GM18907 (cell line): ENCODE measurements at regions not wholly inside any gene's neighbourhood (a gene's known extent, or its start where the extent isn't known, plus 50 kb on each side); places are given as distances from the start of the nearest gene placed in this dataset.
"Not testable (repeated sequence)": the region's sequence is repeated elsewhere in the genome, so short reads cannot be mapped to it uniquely, and the experiment has no call there.

ENCODE experiments used
- ATAC-seq: cut with Tn5 transposase; IDR thresholded peaks from one replicate; pipeline ENCODE4 v1.9.1; 2021; ENCODE audit warnings: mild to moderate bottlenecking, moderate library complexity; ENCODE audit not compliant: unreplicated experiment

DNA sequence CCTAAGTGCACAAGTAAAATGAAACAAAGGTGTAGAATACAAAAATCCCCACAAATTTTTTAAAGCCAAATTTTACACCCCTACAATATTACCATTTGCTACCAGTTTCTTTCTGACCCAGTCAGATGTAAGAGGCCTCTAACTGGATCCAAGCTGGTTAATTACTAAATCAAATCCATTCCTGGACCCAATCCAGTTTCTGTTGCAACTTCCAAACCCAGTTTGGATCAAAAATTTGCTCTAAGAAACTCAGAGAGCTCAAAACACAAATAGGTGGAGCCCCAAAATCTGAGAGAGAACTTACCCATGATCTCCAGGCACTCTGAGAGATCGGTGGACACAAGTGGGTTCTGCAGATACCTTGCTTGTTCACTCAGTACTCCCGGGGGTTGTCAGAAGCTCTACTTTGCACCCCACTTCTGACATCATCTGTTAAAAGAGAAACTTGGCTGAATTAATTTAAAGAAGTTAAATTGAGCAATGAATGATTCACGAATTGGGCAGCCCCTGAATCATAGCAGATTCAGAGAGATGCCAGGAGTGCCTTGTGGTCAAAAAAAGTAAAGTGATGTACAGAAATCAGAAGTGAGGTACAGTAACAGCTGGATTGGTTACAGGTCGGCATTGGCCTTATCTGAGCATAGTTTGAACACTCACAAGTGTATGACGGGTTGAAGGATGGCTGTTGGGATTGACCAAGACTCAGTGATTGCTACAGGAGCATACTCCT, 448.0 kb downstream of the KCNT2 start:
- ATAC-seq = no peak

DNA sequence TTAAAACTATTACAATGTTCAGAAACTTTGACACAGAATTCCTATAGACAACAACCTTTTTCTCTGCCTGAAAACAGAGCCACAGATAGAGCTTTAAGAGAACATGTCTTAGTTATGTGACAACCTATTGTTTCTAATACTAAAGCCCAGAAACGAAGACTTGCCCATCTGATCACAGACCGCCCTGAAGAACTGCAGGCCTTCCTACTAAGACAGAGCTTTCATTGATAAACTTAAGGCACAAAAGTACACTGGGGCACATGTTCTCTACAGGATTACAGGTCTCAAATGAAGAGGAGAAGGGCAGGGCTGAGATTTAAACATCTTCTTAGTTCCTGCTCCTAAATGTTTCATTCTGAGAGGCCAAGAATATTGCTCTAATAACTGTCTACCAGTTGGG, 452.7 kb downstream of the KCNT2 start:
- no peak for ATAC-seq

DNA sequence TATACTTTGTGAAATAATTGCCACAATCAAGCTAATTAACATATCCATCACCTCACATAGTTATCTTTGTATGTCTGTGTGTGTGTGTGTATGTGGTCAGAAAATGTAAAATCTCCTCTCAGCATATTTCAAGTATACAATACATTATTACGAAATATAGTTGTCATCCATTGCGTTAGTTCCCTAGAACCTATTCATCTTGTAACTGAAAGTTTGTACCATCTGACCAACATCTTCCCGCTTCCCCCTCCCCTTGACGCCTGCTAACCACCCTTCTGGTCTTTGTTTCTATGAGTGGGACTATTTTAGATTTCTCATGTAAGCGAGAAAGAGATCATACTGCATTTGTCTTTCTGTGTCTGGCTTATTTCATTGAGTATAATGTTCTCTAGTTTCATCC, 455.3 kb downstream of the KCNT2 start:
- ATAC-seq = no peak

DNA sequence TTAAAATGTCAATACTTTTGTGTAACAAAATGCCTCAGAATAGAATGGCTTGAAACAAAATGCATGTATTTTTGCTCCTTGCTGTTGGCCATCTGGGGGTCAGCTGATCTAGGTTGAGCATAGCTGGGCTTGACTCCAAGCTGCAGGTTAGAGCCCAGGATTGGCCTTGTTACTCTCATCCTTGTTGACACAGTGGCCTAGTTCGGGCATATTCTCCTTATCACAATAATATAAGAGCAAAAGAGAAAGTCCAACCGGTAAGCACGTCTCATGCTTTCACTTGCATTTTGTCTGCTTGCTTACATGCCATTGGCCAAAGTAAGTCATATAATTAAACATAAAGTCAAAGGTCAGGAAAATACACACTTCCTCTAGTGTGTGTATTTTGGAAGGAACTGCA, 456.2 kb downstream of the KCNT2 start:
- no peak for ATAC-seq

DNA sequence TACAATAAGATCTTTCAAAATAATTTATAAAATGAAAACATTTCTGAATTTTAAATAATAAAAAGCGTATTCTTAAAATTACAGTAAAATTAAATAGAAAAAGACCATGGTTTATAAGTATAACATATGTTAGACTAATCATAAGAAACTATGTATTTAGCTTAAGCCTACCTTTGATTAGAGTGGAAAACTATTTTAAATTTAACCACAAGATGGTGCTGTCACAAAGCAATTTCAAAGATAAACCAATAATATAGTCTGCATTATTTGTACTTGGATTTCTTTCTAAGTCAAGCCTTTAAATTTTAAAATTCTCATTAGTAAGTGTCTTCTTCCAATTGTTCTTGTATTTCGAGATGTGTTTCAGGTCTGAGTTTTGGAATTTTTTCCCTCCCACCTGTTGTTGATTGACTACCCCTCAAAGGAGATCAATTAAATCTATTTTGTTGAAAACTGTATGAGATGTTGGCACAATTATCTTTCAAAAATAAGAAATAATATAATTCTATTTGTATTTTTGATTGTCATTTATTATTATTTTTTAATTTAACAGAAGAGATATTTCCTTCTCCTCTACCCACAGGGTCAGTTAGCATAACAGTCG, 459.8 kb downstream of the KCNT2 start:
- ATAC-seq = peak; percentile 66

DNA sequence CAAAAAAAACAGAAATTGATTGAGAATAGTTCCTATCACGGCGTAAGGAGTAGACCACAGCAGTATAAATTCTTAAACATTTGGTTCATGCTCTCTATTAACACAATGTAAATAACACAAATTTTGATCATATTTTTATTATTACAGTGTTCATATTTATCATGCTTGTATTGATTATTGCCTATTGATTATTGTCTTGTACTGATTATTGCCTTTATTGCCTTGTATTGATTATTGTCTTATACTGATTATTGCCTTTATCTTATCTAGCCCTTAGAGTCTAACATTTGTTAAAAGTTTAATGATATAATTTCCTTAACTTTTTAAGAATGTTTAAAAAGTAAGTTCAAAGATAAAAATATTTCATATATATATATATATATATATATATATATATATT, 460.7 kb downstream of the KCNT2 start:
- no peak for ATAC-seq

DNA sequence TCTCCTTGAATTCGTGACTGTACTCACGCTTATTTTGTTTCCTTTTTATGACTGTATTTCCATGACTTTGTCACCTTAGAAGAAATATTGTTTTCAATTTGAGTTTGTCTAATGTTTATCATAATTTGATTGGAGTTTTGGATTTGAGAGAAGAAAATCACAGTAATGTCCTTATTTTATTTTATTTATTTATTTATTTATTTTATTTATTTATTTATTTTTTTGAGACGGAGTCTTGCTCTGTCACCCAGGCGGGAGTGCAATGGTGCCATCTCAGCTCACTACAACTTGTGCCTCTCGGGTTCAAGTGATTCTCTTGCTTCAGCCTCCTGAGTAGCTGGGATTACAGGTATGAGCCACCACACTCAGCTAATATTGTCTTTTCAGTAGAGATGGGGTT, 463.1 kb downstream of the KCNT2 start:
- ATAC-seq = not testable (repeated sequence)

DNA sequence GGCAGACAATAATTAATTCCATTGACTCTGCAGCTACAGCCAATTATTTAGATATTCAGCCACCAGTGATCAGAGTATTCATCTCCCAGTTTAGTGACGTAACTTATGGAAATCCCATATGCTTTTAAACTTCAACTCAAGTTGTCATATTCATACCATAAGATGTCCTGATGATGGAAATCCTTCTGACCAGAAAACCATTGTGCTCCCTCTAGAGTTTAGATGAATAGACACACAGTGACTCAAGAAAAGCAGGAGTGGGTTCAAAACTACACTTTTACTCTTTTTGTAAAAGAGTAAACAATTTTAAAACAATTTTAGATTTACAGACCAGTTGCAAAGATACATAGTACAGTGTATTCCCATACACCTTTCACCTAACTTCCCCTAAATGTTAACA, 463.7 kb downstream of the KCNT2 start:
- ATAC-seq = no peak

DNA sequence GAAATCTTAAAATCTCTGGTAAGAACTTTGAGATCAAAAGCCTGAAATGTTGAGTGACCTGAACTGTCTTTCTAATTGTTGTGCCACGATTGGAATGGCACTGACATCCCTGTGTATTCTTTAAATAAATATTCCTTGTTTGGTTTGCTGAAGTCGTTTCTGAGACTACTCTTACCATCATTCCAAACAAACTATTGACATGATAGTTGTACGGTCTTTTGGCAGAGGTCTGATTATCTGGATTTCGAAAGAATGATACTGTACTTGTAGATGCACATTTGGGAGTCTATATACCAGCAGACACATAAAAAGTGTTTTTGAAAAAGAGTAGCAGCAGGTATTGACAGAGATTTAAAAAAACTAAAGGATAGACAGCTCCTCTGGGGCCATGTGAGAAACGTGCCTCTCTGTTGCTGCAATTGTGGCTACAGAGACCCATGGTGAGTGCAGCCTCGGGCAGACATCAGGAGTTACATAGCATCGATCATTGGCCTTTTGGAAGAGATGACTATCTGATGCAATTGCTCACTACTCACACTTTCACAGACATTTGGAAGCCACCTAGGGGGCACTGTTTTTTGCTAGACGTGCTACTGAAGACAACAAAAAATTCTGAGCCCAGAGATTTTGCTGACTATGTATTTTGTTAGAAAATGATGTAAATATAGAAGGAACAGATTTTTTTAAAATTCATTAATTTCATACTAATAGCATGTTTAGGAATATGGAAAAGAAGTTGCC, 464.5 kb downstream of the KCNT2 start:
- no peak for ATAC-seq

DNA sequence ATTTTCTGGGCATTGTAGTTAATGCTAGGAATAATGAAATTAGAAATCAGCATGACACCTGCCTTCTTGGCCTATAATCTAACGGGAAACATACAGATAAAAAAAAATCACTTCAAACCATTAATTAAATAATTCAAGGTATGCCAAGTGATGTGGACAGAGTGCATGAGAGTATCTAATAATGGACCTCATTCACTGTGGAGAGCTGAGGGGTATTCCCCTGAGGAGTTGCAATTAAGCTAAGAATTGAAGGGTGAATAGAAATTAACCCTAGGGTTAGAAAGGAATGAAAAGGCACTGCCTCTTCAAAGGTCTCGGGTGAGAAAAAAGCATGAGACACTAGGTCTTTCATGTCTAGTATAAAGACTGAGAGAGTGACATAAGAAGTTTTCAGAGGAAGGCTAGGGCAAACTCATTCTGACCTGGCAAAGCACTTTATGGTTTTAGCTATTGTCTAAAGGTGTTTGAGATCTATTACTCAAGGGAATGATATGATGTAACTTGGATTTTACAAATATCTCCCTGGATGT, 466.1 kb downstream of the KCNT2 start:
- ATAC-seq = no peak

DNA sequence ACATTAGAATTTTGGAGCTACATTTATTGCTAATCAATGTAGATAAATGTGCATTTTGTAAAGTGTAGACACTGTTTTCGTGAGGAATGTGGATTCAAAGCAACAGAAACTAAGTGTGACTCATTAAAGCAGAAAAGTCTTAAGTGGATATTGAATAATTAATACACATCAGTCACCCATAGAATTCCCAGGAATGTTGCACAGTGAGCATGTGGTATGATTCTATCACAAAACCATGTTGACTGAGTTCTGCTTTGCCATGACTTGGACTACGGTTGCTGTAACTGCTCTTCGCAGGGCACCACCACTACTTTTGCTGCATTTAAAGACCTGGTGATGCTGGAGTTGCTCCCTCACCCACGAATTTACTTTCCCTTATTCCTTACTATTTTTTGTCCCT, 471.8 kb downstream of the KCNT2 start:
- ATAC-seq = no peak

DNA sequence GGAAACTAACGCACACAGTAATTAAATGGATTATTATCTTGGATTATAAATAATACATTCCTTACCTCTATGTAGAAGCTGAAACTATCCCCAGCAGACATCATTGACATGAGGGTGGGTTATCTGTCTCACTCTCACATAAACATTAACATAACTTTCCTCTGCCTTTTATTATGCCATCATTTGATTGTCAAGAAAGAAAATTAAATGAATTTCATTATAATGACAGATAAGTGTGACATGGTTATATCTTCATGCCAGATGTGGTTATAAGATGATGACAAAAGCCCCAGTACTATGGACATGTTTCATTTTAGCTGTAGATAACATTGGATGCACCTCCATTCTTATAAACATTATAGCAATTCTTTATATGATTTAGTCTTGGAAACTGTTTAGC, 476.5 kb downstream of the KCNT2 start:
- ATAC-seq = no peak

DNA sequence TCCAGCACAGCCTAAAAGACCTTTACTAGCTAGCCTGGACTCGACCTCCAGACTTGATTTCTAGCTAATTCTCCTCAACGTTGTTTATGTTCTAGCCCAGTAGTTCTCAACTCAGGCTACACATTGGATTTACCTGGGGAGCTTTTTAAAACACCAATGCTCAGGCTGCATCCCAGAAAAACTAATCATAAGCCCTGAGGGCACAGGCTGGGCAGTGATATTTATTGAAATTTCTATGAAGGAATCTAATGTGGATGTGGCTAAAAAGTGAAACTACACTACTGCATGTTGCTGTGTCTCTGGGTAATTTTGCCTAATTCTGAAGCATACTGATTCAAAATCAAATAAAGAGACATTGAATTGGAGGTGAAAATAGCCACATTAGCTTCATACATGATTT, 479.4 kb downstream of the KCNT2 start:
- ATAC-seq = no peak

DNA sequence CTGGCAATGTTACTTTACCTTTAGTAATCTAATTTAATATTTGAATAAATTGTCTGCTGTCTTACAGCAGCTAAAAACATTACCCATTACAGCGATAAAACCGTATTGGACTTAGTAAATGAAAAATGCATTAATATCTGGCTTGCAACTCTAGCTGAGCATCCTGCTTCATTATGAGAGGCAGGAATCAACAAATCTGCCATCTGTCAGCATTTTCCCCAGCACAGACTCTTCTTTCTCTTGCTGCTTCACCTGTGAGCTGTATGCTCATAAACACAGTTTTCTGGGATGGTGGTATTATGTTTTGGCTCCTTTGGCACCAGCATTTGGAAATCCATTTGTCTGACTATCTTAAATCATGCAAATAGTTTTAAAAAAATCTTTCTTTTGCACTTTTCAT, 487.1 kb downstream of the KCNT2 start:
- no peak for ATAC-seq

DNA sequence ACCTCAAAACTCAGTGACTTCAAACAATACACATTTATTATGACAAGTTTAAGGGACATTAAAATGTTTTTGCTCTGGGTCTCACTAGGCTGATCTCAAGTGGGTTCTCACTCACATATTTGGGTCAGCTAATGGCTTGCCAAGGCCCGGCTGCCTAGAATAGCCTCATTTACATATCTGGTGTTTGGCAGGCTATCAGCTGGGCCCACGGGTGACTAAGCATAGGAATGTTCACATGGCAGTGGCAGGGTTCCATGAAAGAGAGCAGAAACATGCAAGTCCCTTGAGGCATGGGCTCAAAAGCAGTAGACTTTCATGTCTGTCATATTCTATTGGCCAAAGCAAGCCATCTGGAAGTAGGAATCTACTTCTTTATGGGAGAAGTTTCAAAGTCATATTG, 492.6 kb downstream of the KCNT2 start:
- ATAC-seq = no peak

DNA sequence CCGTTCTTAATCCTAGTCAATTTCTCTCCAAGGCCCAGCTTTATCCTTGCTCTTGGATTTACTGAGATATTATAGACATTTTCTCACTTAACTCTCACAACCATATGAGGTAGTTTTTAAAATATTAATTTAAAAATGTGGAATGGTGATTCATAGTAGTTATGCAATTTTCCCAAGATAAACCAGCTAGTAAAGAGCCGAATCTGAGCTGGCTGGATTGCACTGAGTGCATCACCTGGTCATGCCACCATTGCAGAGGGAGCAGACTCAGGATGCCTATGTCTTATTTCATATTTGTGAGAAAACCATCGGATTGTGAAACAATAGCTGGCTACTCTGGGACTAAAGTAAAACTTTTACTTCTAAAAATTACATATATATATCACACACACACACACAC, 494.0 kb downstream of the KCNT2 start:
- ATAC-seq = no peak

DNA sequence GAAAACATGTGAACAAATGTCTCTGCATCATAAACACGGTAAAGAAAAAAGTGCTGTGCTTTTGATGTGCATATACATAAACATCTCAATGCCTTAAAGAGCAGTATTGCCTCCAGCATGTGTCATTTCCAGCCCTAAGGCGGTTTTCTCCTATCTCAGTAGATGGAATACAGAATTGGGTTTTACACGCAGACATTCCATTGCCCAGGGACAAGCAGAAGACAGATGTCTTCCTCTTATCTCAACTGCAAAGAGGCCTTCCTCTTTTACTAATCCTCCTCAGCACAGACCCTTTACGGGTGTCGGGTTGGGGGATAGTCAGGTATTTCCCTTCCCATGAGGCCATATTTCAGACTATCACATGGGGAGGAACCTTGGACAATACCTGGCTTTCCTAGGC, 499.2 kb downstream of the KCNT2 start:
- ATAC-seq = not testable (repeated sequence)

DNA sequence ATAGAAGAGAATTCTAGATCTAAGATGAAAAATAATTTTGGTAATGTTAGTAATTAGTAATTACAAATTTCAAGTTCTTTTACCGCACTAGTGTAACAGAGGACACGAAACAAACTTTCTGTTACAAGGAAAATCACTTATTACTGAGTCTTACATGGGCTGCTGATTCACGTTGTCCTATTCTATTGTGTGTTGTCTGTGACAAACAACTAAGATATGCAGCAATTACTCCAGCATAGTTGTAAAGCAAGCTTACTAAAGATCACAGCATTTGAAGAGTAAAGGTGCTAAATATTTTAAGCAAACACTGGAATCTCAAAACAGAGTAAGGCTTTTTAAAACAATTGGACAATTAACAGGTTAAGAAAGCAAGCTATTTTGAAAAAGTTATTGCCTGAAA, 502.3 kb downstream of the KCNT2 start:
- no peak for ATAC-seq

DNA sequence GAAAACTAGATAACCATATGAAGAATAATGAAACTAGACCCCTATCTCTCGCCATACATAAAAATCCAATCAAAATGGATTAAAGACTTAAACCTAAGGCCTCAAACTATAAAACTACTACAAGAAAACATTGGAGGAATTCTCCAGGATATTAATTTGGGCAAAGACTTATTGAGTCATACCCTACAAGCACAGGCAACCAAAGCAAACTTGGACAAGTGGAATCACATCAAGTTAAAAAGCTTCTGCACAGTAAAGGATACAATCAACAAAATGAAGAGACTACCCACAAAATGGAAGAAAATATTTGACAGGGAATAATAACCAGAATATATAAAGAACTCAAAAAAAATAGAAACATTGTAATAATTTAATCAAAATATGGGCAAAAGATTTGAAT, 505.4 kb downstream of the KCNT2 start:
- no peak for ATAC-seq

DNA sequence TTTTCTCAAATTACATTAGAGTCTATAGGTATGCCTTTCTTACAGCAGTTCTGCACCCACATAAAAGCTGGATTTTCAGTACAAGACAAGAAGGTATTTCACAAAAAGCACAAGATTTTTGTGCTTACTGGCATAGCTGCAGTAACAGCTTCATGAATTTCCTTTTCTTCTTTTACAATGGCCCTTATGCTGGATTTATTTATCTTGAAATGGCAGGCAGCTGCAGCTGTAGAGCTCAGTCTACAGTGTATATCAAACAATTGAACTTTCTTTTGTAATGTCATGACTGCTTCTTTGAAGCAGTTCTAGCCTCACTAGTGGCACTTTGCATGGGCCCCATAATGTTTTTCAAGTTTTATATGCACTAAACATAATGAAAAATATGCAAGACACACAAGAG, 510.2 kb downstream of the KCNT2 start:
- ATAC-seq = no peak

DNA sequence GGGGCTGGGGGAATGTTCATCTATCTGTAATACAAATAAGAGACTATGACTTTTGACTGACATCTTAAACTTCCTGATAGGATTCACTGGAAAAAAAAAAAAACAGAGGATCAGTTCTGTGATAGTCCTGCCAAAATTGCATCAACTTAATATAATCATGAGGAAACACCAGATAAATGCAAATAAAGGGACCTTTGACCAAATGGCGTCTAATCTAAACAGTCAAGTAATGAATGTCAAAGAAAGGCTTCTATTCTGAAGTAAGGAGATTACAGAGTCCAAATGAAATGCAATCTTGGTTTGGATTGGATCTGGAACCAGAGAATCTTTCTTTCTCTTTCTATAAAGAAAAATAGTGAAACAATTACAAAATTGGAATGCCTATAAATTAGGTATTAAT, 513.4 kb downstream of the KCNT2 start:
- ATAC-seq = no peak
